ENCODE measurements at regions not wholly inside any gene's neighbourhood (a gene's known extent, or its start where the extent isn't known, plus 50 kb on each side); places are given as distances from the start of the nearest gene placed in this dataset.

- no peak for TF ChIP-seq JUN (IDR thresholded peaks at IDR 0.05)
- no peak for TF ChIP-seq REST (IDR thresholded peaks at IDR 0.05)
- TF ChIP-seq ZFP36 (IDR thresholded peaks at IDR 0.05; ENCODE audit: borderline replicate concordance, partially characterized antibody), result no peak
- no peak for TF ChIP-seq RCOR1 (IDR thresholded peaks at IDR 0.05; ENCODE audit: low read depth, low read length)
- no peak for TF ChIP-seq FOXS1 (CRISPR knock-in tag; IDR thresholded peaks at IDR 0.05)
- TF ChIP-seq CTCF (IDR thresholded peaks at IDR 0.05), result no peak
- TF ChIP-seq RAD21 (conservative IDR thresholded peaks at IDR 0.05 in 1 of 2, IDR thresholded peaks at IDR 0.05 in 1 of 2), result no peak
- no peak for TF ChIP-seq USF2 (IDR thresholded peaks at IDR 0.05)
- TF ChIP-seq SREBF2 (IDR thresholded peaks at IDR 0.05), result no peak
- TF ChIP-seq MYC (IDR thresholded peaks at IDR 0.05; ENCODE audit: borderline replicate concordance, low read length), result no peak
- TF ChIP-seq KDM1A (IDR thresholded peaks at IDR 0.05; ENCODE audit: low read depth), result no peak
- TF ChIP-seq KDM5A (IDR thresholded peaks at IDR 0.05), result no peak
- no peak for TF ChIP-seq MAFK (IDR thresholded peaks at IDR 0.05; ENCODE audit: partially characterized antibody)
Observed at GRCh38 chr1:218694636-218695035, 349.5 kb downstream of the TGFB2 start.
